ENCODE measurements at regions not wholly inside any gene's neighbourhood (a gene's known extent, or its start where the extent isn't known, plus 50 kb on each side); places are given as distances from the start of the nearest gene placed in this dataset.

DNA sequence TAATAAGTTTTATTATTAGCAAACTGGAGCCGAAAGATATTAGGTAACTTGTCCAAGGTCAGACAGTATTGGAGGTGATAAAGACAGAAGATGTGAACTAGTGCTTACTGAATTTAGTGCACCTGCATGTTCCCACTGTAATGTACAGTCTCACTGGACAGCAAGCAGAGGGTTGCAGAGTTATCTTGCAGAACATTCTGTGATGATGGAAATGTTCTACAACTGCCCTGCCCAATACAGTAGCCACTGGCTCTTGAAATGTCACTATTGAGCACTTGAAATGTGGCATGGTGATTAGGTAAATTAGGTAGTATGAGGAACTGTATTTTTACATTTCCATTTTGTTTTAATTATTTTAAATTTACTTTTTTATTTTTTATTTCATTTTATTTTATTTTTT, 356.6 kb downstream of the EPHA4 start:
- DNase-seq (ENCODE audit: low spot score): no peak

DNA sequence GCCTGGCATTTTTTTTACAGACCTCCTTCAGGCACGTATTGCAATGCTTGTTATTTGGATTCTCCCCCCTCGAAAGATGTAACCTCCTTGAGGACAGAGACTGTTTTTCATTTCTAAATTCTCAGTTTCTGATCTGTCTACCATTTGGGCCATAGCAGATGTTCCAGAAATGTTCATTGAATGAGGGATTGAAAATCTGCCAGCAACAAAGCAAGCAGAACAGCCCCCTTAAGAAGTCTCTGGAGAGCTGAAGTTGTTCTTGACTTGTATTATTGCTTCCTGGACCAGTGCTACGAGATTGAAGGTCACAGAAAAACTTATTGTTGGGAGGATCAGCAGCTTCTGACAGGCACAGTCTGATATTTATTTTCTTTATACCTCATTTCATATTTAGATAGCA, 355.5 kb downstream of the EPHA4 start:
- no peak for DNase-seq (ENCODE audit: low spot score)

More for the DNA sequence above, 356.6 kb downstream of the EPHA4 start:
- intact Hi-C loops (cut with DNase I): no loop called here

DNA sequence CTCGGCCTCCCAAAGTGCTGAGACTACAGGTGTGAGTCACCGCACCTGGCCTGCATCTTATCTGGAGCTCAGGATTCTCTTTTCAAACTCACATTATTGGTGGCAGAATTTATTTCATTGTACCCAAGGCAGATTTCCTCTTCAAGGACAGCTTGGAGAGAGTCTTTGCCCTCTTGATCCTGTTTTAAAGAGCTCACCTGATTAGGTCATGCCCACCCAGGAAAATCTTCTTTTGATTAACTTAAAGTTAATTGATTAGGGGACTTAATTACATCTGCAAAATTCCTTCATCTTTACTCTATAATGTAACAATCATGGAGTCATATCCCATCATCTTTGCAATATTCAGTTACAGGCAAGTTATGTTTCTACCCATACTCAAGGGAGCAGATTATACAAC, 346.4 kb downstream of the EPHA4 start:
- intact Hi-C loops (cut with DNase I): no loop called here
- no peak for DNase-seq (ENCODE audit: low spot score)

More for the DNA sequence above, 355.5 kb downstream of the EPHA4 start:
- intact Hi-C loops (cut with DNase I): no loop called here

DNA sequence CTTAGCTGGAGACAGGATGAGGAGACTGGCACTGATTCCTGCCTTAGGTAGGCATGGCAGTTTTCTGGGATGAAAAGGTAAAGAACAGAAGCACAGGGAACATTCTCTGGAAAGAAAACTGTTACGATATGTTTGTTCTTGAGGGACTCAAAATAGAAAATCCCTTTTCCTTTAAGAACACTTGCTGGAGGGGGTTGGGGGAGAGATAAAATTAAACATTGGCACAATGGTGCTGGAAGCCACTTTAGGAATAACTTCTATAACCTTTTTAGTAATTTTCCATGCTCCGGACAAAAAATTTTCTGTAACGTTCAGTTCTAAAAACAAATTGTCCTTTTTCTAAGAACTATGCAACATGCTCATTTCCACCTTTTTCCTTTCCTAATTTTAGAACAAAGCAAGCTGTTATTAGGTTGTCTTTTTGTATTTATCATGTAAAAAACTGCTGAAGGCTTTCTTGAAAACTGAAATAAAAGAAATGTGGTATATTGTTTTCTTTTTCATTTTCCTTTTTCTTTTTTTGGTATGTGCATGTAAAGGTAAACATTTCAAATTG, 343.8 kb downstream of the EPHA4 start:
- no peak for DNase-seq (ENCODE audit: low spot score)
- intact Hi-C loops (cut with DNase I): no loop called here

DNA sequence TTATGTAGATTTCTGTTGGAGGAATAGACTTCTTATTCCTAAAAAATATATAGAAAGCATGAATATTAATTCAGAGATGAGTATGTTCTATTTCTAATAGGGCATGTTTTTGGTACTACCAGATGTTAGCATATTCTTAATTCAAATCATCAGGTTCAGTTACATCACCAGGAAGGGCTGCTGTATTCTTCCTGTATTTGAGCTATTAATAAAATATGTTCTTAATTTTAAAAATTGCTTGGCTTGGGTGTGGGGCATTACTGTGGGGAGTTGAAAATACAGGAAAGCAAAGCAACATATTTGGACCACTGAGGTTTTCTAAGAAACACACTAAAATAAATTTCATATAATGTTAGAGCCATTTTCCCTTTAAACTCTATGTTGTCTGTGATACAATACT, 343.0 kb downstream of the EPHA4 start:
- DNase-seq (ENCODE audit: low spot score): no peak
- intact Hi-C loops (cut with DNase I): no loop called here

DNA sequence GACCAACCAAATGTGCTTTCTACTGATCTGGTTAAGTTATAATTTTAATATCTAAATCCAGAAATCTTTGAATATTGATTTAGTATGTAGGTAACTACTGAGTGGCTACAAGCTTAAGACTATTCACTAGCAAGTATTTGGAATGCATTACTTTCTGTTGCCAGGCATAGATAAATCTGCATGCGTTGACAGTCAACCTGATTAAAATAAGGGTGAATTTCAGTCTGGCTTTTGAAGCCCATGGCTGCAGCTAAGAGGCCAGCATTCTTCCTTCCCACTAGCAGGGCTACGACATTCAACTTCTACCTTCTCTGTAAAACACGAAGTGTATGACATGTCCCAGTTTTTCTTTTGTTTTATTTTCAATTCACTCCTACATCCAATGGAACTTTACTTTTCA, 340.6 kb downstream of the EPHA4 start:
- no peak for DNase-seq (ENCODE audit: low spot score)
- intact Hi-C loops (cut with DNase I): loop anchor here (10.0 kb wide), 1 partner anchor 193 kb away; no protein-coding TSS in a partner anchor

DNA sequence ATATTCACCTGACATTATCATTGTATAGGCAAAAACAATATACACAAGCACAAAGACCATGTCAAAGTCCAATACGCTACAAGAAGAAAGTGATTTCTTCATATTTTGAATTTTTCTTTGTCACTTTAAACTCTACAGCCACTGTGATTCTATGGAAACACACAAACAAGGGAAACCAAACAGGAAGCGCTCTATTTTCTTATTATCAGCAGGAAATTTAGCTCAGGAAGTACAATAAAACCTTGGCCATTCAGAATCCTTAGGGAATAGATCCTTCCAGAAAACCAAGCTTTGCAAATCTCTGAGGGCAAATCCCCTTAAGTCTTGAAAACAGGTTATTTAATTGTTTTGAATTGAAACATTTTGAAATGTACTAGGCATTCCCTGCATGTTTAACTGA, 336.2 kb downstream of the EPHA4 start:
- DNase-seq (ENCODE audit: low spot score): no peak
- intact Hi-C loops (cut with DNase I): loop anchor here (5.0 to 10.0 kb wide), 3 partner anchors 189 to 336 kb away; partner anchors contain the start of gene EPHA4

DNA sequence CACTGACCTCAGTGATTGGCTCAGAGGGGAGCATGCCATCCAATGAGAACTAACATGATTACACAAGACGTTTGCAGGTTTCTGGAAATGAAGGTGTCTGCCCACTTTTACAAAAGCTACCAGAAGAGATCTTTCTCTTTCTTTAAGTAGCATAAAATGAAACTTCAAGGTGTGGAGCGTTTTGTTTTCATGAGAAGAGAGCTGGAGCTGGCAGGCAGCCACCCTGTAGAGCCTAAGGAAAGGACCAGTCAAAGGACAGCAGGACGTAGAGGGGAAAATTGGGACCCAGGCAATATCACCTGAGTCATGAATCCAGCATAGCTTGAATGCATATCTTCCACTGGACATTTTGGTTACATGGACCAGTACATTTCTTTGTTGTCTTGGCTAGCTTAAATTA, 331.0 kb downstream of the EPHA4 start:
- DNase-seq (ENCODE audit: low spot score): no peak
- intact Hi-C loops (cut with DNase I): no loop called here

DNA sequence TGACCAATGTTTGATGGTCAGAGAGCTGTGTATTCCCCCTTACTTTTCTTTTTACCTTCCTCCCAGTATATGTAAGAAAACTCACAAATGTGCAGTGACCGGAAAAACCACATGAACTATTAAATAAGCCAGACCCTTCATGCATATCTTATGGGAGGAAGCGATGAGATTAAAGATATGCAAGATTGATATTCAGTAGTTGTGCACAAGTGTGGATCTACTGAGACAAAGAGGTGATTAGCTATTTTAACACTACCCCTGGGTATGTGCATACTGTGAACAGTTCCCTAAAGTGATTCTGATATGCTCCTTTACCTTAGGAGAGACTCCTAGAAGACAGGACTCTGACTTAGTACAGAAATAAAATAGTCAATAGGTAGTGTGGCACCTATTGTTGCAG, 328.3 kb downstream of the EPHA4 start:
- intact Hi-C loops (cut with DNase I): no loop called here

DNA sequence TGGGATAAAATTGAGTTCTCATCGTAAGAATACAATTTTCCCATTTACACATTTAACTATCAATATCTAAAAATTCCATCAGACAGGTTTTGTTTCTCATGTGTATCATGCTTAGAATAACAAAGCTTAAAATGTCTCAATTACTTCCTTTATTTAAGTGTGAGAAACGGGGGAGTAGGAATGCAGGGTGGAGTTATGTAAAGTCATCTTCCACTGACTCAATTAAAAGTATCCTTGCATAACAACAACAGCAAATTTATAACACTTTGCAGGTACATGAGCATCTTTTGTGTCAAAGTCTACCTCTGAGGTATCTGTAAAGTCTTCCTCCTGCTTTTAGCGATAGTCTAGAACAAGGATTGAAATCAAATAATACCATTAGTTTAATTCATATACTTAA, 327.1 kb downstream of the EPHA4 start:
- intact Hi-C loops (cut with DNase I): no loop called here
- no peak for DNase-seq (ENCODE audit: low spot score)

More for the DNA sequence above, 328.3 kb downstream of the EPHA4 start:
- DNase-seq (ENCODE audit: low spot score): no peak

DNA sequence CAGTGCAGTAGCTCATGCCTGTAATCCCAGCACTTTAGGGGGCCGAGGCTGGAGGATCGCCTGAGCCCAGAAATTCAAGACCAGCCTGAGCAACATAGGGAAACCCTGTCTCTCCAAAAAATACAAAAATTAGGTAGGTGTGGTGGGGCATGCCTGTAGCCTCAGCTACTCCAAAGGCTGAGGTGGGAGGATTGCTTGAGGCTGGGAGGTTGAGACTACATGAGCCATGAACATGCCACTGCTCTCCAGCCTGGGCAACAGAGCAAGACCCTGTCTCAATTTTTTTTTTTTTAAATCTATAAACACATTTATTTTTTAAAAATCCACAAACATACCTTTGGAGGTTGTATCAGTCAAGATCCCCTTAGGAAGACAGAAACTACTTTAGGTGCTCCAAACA, 326.3 kb downstream of the EPHA4 start:
- intact Hi-C loops (cut with DNase I): no loop called here
- no peak for DNase-seq (ENCODE audit: low spot score)

DNA sequence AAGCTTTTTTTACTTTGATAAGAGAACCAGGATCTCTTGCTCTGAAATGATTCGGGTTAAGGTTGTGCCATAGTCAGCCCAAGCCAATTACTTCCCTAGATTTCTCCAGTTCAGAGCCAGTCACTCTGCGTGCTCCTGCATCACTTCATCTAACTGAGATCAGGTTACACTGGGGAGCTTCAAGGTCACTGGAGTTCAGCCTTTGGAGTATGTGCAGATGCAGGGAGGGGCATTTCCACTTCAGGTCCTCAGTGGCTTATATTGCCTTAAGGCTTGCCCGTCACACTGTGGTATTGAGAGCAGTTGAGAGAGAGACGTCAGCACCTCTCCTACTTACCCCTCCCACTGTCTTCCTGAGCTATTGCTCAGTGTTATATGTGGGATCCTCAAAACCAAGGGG, 317.8 kb downstream of the EPHA4 start:
- no peak for DNase-seq (ENCODE audit: low spot score)
- intact Hi-C loops (cut with DNase I): no loop called here

DNA sequence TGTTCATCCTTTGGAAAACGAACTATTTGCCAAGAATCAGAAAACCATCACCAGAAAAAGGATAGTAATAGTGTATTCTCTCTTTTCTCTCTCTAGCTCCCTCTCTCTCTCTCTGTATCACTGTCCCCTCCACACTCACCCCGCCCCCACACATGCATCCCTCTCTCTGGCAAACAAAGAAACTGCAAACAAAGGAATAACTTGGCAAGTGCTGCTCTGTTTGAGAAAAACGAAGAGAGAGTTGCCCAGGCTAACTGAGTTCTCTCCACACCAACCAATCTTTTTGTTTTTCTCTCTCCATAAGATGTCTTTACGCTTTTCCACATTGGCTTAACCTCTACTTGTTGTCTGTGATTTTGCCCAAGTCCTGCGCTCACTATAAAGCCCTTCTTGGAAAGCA, 316.2 kb downstream of the EPHA4 start:
- intact Hi-C loops (cut with DNase I): no loop called here
- no peak for DNase-seq (ENCODE audit: low spot score)

DNA sequence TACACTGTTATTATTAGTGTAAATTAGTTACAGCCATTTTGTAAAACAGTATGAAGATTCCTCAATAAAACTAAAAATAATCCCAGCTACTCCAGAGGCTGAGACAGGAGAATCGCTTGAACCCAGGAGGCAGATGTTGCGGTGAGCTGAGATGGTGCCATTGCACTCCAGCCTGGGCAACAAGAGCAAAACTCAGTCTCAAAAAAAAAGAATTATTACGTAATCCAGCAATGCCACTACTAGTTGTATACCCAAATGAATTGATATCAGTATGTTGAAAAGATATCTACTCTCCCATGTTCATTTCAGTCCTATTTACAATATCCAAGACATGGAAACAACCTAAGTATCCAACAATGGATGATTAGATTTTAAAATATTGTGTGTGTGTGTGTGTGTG, 313.6 kb downstream of the EPHA4 start:
- intact Hi-C loops (cut with DNase I): no loop called here
- no peak for DNase-seq (ENCODE audit: low spot score)

DNA sequence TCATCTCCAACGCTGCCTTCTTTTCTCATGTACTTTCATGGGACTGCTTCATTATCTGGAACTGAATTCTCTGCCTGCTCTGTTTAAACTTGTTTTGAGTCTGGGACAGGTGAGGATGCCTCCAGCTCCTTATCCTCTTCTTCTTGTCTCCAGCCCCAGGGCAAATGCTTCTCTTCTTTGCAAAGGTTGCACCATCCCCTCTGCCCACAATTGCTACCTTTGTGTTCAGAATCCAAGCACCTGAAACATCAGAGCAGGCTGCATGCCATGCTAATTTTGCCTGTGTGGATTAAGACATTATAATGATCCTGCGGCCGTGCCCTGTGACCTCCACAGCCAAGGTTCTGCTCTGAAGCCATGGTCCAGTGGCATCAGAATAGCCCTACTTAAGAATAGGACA, 309.5 kb downstream of the EPHA4 start:
- DNase-seq (ENCODE audit: low spot score): no peak
- intact Hi-C loops (cut with DNase I): no loop called here

DNA sequence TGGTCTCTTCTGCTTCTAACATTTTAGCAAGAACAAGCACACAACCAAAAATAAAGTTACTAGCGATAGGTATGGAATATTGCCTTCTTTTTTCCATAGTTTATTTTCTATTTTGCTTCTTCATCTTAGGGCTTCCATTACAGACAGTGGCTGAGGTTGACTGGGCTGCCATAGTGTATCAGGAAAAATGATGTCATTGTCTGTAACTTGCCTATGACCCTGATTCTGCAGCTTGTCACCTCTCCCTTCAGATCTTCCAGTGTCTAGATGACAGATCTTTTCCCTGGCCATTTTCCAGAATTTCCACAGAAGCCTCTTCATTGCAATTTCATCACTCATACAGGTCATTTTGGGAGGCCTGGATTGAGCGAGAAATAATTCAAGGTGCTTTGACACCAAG, 308.5 kb downstream of the EPHA4 start:
- DNase-seq (ENCODE audit: low spot score): no peak
- intact Hi-C loops (cut with DNase I): no loop called here

DNA sequence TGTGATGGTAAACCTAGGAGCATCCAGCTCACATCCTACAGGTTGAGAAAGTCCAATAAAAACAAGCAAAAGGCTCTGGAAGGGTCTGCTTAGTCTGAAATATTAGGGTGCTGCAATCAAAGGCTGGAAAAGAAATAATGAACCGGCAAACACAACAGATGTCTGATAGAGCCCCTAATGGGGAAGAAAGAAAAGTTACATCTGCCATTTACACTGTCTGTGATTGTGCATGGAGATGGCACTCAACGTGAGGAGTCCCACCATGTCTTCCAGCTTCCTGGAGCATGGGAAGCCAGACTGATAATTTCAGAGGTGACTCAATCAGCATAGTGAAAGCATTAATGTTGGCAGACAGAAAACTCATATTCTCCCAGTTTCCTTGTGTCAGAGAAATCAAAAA, 307.8 kb downstream of the EPHA4 start:
- intact Hi-C loops (cut with DNase I): no loop called here
- DNase-seq (ENCODE audit: low spot score): no peak

DNA sequence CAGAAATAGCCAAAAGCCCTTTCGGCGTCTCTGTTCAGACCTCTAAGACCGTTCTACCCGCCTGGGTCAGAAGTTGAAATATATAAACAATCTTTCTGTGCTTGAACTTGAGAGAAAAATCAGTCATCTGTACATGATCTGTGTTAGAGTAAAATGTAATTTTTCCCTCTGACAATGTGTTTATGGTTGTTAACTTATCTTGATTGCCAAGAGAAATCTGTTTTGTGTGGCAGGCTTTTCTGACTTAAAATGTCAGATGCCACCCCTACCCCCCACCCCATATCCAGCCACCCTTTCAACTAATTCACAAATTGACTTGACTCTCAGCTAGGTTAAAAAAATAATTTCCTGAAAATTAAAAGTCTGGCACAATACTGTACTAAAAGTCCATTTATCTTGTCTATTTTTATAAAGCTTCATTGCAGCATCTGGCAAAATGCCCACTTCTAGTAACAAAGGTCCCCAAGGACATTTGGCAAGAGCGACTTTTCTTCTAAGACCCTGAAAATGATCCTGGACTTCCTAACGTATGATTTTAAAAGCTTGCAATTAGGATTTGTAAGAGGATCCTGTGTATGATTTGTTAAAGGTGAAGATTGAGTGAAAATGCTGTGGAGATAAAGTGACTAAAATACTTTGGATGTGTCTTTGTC, 304.2 kb downstream of the EPHA4 start:
- intact Hi-C loops (cut with DNase I): no loop called here
- DNase-seq (ENCODE audit: low spot score): no peak

DNA sequence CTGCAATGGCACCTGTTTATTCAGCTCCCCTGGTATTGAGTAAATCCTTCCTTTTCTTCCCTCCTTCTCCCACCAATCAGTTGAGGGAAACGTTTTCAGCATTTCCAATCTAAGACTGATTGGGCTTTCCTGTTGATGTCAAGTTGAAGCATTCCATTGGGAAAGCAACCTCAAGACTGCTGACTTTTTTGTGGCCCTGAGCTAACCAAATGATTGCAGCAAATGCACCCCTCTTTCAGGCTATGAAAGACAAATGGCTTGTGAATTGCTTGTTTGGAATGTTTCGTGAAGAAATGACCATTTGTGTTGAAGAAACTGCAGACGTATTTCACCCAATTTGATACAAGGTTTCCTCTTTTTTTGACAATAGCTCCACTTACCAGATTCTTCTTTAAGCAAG, 303.5 kb downstream of the EPHA4 start:
- no peak for DNase-seq (ENCODE audit: low spot score)
- intact Hi-C loops (cut with DNase I): no loop called here

DNA sequence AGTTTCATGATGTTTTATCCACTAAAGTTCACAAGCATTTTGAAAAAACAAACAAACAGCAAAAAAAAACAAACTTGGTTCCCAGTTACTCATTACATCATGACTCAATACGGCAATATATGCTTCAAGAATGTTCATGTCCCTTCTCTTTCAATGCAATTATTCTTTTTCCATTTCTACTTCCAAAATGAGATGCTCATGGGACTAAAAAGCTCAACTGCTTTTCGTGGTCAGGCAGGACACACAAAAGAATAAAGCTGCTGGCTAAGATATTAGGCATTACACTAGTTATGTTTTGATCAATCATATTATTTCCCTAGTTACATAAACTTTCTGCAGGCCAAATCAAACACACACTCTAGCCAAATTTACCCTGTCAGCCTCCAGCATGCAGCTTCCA, 301.3 kb downstream of the EPHA4 start:
- intact Hi-C loops (cut with DNase I): no loop called here
- no peak for DNase-seq (ENCODE audit: low spot score)

DNA sequence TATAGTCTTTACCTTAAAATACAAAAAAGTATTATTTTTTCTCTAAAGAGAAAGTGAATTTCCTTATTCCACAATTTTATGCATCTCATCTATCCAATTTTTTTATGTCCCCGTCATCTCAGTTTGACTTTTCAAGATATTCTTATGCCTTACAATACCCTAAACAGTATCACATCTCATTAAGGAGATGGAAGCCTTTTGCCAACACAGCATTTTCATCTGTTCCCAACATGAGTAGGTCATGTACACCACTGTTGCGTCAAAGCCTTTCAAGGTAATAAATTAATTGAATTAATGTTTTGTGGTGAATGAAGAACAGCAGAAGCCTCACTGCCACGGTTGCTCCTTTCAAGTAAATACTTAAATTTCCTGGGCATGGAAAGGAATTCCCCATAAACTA, 299.4 kb downstream of the EPHA4 start:
- intact Hi-C loops (cut with DNase I): no loop called here
- no peak for DNase-seq (ENCODE audit: low spot score)

DNA sequence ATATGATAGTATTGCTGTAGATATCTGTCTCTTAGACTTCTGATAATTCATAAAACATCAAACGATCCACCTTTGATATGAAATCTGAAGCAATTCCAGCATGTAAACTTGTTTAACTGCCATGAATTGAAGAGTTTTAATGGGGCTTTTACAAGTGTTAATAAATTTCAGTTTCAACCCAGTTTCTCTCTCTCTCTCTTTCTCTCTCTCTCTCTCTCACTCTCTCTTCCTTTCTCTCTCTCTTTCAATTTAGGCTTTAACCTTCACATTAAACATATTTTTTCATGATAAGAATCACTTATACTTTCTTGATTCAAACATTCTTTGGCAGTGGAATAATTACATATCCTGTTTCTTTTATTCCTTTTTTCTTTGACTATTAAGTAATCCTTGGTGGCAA, 296.1 kb downstream of the EPHA4 start:
- intact Hi-C loops (cut with DNase I): no loop called here
- DNase-seq (ENCODE audit: low spot score): no peak

Measured in cardiac septum (tissue), 1 donor.